ENCODE measurements at regions not wholly inside any gene's neighbourhood (a gene's known extent, or its start where the extent isn't known, plus 50 kb on each side); places are given as distances from the start of the nearest gene placed in this dataset.
A peak's percentile ranks its signal among the peaks of the same experiment; 100 is the strongest.

- no peak for DNase-seq (ENCODE audit: low read depth)
Observed at GRCh38 chr11:134622458-134622857, 210.4 kb upstream of the B3GAT1 start.

GRCh38 chr11:134617360-134617759, 205.3 kb upstream of the B3GAT1 start:
- DNase-seq (ENCODE audit: low read depth) = no peak

- no peak for DNase-seq (ENCODE audit: low read depth)
Observed at GRCh38 chr11:134616038-134616437, 204.0 kb upstream of the B3GAT1 start.

- no peak for DNase-seq (ENCODE audit: low read depth)
Observed at GRCh38 chr11:134615041-134615615, 203.1 kb upstream of the B3GAT1 start.

GRCh38 chr11:134614141-134614540, 202.1 kb upstream of the B3GAT1 start:
- DNase-seq (ENCODE audit: low read depth) = no peak

- no peak for DNase-seq (ENCODE audit: low read depth)
Observed at GRCh38 chr11:134613646-134614045, 201.6 kb upstream of the B3GAT1 start.

GRCh38 chr11:134612140-134613030, 200.3 kb upstream of the B3GAT1 start:
- DNase-seq (ENCODE audit: low read depth) = no peak

- DNase-seq (ENCODE audit: low read depth) = no peak
Observed at GRCh38 chr11:134611537-134611936, 199.5 kb upstream of the B3GAT1 start.

- no peak for DNase-seq (ENCODE audit: low read depth)
Observed at GRCh38 chr11:134610116-134610910, 198.3 kb upstream of the B3GAT1 start.

- no peak for DNase-seq (ENCODE audit: low read depth)
Observed at GRCh38 chr11:134609361-134610115, 197.5 kb upstream of the B3GAT1 start.

- no peak for DNase-seq (ENCODE audit: low read depth)
Observed at GRCh38 chr11:134607963-134608750, 196.1 kb upstream of the B3GAT1 start.

- no peak for DNase-seq (ENCODE audit: low read depth)
Observed at GRCh38 chr11:134606251-134606650, 194.2 kb upstream of the B3GAT1 start.

GRCh38 chr11:134604886-134605285, 192.8 kb upstream of the B3GAT1 start:
- DNase-seq (ENCODE audit: low read depth) = no peak

- no peak for DNase-seq (ENCODE audit: low read depth)
Observed at GRCh38 chr11:134599299-134599771, 187.3 kb upstream of the B3GAT1 start.

- no peak for DNase-seq (ENCODE audit: low read depth)
Observed at GRCh38 chr11:134598368-134598767, 186.3 kb upstream of the B3GAT1 start.

- no peak for DNase-seq (ENCODE audit: low read depth)
Observed at GRCh38 chr11:134597452-134597851, 185.4 kb upstream of the B3GAT1 start.

GRCh38 chr11:134596404-134596803, 184.4 kb upstream of the B3GAT1 start:
- no peak for DNase-seq (ENCODE audit: low read depth)

GRCh38 chr11:134592391-134592990, 180.4 kb upstream of the B3GAT1 start:
- DNase-seq (ENCODE audit: low read depth) = peak; percentile 33

- DNase-seq (ENCODE audit: low read depth) = no peak
Observed at GRCh38 chr11:134591338-134591737, 179.3 kb upstream of the B3GAT1 start.

GRCh38 chr11:134589129-134589528, 177.1 kb upstream of the B3GAT1 start:
- no peak for DNase-seq (ENCODE audit: low read depth)
